ENCODE measurements at regions not wholly inside any gene's neighbourhood (a gene's known extent, or its start where the extent isn't known, plus 50 kb on each side); places are given as distances from the start of the nearest gene placed in this dataset.

DNA sequence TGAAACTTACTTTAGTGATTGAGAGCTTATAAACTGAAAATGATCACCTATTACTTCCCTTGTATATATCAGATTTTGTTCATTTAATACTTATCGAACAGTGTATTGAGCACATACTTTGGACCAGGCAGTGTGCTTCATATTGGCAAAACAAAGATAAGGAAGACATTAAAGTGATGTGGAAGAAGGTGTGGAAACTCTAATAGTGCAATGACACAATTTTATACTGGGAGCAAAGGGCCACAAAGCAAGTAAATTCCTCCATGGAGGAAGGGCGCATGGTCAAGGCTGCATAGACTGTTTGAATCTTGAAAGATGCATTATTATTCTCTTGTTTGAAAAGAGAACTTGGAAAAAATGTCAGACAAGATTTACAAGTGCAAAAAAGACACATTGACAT lies 936.5 kb upstream of the DDX18 start:
- TF ChIP-seq, protein P1, sequence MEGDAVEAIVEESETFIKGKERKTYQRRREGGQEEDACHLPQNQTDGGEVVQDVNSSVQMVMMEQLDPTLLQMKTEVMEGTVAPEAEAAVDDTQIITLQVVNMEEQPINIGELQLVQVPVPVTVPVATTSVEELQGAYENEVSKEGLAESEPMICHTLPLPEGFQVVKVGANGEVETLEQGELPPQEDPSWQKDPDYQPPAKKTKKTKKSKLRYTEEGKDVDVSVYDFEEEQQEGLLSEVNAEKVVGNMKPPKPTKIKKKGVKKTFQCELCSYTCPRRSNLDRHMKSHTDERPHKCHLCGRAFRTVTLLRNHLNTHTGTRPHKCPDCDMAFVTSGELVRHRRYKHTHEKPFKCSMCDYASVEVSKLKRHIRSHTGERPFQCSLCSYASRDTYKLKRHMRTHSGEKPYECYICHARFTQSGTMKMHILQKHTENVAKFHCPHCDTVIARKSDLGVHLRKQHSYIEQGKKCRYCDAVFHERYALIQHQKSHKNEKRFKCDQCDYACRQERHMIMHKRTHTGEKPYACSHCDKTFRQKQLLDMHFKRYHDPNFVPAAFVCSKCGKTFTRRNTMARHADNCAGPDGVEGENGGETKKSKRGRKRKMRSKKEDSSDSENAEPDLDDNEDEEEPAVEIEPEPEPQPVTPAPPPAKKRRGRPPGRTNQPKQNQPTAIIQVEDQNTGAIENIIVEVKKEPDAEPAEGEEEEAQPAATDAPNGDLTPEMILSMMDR (conservative IDR thresholded peaks at IDR 0.05; ENCODE audit: low read length), result no peak
- no peak for TF ChIP-seq EZH2phosphoT487 (IDR thresholded peaks at IDR 0.05; ENCODE audit: borderline replicate concordance, low read depth, low read length)
